DMS114 treated with DMSO at 0.1 percent for 48 hours (cell line): ENCODE measurements at regions not wholly inside any gene's neighbourhood (a gene's known extent, or its start where the extent isn't known, plus 50 kb on each side); places are given as distances from the start of the nearest gene placed in this dataset.

Source experiments
- DNase-seq: peaks from one replicate; lab custom pipeline; 2025; ENCODE audit not compliant: unreplicated experiment; lab: John Stamatoyannopoulos, UW

- DNase-seq: no peak
These were observed 178.2 kb upstream of the ZEB2 start for GRCh38 chr2:144698156-144698555.

- no peak for DNase-seq
These were observed 175.7 kb upstream of the ZEB2 start for GRCh38 chr2:144695657-144696056.

- no peak for DNase-seq
These were observed 174.5 kb upstream of the ZEB2 start for GRCh38 chr2:144694456-144694855.

- DNase-seq: no peak
These were observed 173.3 kb upstream of the ZEB2 start for GRCh38 chr2:144693179-144693578.

- DNase-seq: no peak
These were observed 172.7 kb upstream of the ZEB2 start for GRCh38 chr2:144692661-144693060.

- no peak for DNase-seq
These were observed 170.9 kb upstream of the ZEB2 start for GRCh38 chr2:144690771-144691170.

- no peak for DNase-seq
These were observed 166.7 kb upstream of the ZEB2 start for GRCh38 chr2:144686518-144687215.

- no peak for DNase-seq
These were observed 164.0 kb upstream of the ZEB2 start for GRCh38 chr2:144683966-144684365.

GRCh38 chr2:144683107-144683753 is 163.3 kb upstream of the ZEB2 start:
- DNase-seq: no peak

GRCh38 chr2:144682248-144682647 is 162.3 kb upstream of the ZEB2 start:
- no peak for DNase-seq

GRCh38 chr2:144681389-144681788 is 161.5 kb upstream of the ZEB2 start:
- DNase-seq: no peak

- DNase-seq: no peak
These were observed 160.0 kb upstream of the ZEB2 start for GRCh38 chr2:144679942-144680341.

GRCh38 chr2:144678736-144679135 is 158.8 kb upstream of the ZEB2 start:
- DNase-seq: no peak

- DNase-seq: no peak
These were observed 155.8 kb upstream of the ZEB2 start for GRCh38 chr2:144675731-144676130.

- DNase-seq: no peak
These were observed 155.4 kb upstream of the ZEB2 start for GRCh38 chr2:144675331-144675730.

GRCh38 chr2:144674071-144674470 is 154.2 kb upstream of the ZEB2 start:
- DNase-seq: no peak

- DNase-seq: no peak
These were observed 153.5 kb upstream of the ZEB2 start for GRCh38 chr2:144673456-144673855.

- DNase-seq: no peak
These were observed 152.0 kb upstream of the ZEB2 start for GRCh38 chr2:144671695-144672455.

- no peak for DNase-seq
These were observed 150.8 kb upstream of the ZEB2 start for GRCh38 chr2:144670738-144671137.

- no peak for DNase-seq
These were observed 150.2 kb upstream of the ZEB2 start for GRCh38 chr2:144670080-144670479.

- DNase-seq: no peak
These were observed 149.5 kb upstream of the ZEB2 start for GRCh38 chr2:144669196-144669987.
